NCI-H510A (cell line): ENCODE measurements at regions not wholly inside any gene's neighbourhood (a gene's known extent, or its start where the extent isn't known, plus 50 kb on each side); places are given as distances from the start of the nearest gene placed in this dataset.
"Not testable (repeated sequence)": the region's sequence is repeated elsewhere in the genome, so short reads cannot be mapped to it uniquely, and the experiment has no call there.

Experiments used
- DNase-seq: peaks from one replicate; lab custom pipeline; 2025; lab: John Stamatoyannopoulos, UW

GRCh38 chr5:68803881-68804319, 289.9 kb upstream of the SLC30A5 start:
- DNase-seq, result no peak

DNA sequence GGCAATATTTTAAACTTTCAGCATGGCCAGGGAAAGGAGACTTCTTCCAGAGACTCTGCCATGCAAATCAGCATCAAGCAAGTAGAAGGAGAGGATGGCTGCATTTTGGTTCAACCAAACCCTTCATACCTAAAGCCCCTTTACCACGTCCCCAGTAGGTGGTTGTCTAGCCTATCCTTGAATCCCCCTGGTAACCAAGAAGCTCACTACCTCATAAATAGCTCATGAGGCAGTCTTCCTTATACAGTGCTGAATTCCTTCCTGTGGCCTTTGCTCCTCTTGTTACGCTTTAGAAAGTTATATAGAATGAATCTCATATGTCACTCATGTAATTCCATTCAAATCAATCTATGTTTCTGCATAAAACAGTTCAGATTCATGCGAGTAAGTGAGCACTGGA, 289.5 kb upstream of the SLC30A5 start:
- DNase-seq, result no peak

DNA sequence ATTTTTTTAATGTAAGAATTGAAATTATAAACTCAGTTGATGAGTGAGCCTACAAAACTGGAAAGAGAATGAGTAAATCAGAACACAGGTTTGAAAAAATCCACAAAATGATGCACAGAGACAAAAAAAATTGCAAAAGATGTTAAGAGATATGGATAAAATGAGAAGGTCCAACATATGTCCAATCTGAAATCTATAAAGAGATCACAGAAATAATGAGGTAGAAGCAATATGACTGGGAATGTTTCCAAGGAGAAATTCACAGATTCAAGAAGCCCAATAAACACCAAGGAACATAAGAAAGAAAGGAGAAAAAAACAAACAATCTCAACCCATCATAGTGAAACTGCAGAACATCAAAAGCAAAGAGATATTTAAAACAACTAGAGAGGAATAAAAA, 288.4 kb upstream of the SLC30A5 start:
- no peak for DNase-seq

DNA sequence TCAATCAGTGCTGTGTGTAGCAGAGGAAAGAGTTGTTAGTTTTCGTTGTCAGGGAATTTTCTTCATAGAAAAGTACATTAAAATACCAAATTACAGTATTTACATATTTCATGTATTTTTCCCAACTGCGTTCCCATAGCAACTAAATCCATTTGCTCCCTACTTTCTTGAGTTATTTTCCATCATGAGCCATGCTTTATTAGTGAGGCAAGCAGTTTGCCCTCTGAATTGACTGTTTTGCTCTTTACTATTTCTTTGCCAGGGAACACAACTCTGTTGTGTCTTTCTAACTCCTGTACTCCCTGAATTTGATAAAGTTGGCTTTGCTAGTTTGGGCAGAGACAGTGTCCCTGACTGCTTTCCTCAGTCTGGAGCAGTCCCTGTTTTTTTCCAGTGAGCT, 276.2 kb upstream of the SLC30A5 start:
- DNase-seq, result no peak

GRCh38 chr5:68818057-68818695, 275.6 kb upstream of the SLC30A5 start:
- no peak for DNase-seq

DNA sequence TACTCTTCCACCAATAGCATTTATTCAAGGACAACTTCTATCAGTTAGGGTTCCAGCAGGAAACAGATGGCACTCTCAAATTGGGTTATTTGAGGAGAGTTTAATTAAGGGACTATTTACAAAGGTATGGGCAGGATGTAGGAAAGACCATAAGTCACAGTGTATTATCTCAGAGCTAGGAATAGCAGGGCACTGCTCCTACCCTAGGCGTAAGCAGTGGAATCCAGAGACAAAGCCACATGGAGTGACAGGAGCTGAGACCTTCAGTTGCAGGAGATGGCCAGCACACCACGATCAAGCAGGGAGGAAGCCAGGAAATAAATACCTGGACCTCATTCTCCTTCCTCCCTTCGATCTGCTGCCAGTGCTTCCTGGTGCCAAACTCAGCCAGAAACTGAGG, 274.9 kb upstream of the SLC30A5 start:
- DNase-seq, result no peak

- no peak for DNase-seq
These were observed 272.8 kb upstream of the SLC30A5 start for GRCh38 chr5:68821056-68821455.

DNA sequence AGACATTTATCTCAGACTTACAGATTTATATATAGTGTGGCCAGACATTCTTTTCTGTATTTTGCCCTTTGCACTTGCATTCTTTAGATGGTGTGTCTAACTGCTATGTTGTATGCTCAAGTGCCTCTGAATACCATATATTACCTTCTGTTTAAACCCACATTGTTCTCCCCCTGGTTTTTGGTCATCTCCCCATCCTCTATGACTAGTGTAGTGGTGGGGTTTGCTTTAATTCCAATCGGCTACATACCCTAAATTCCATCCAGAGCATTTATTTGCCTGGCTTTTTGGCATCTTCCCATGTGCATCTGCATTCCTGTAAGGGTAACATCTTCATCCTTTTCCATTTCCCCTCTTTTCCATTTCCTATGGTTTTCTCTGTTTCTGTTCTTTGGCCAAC, 271.0 kb upstream of the SLC30A5 start:
- DNase-seq, result no peak

GRCh38 chr5:68823301-68823700, 270.5 kb upstream of the SLC30A5 start:
- no peak for DNase-seq

GRCh38 chr5:68830377-68830898, 263.4 kb upstream of the SLC30A5 start:
- no peak for DNase-seq

DNA sequence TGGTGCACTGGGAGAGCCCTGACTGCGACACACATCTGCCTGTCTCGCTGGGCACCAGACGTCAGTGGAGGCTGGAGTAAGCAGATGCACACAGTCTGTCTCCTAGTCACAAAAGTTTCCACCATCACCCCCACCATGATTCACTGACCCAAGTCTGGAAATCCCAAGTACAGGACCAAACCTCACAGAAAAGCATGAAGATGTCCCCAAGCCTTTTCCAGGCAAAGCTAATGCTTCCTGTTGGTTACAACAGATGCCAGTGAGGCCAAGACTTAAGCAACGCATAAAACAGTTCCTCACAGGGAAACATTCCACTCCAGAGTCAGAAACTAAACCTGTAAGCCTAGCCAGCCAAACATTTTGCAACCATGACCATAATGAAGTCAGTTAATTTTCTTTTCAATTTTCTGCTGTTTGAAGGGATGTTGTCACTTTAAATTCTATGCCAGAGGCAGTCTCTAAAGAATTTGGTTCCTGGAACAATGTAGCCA, 259.3 kb upstream of the SLC30A5 start:
- no peak for DNase-seq

DNA sequence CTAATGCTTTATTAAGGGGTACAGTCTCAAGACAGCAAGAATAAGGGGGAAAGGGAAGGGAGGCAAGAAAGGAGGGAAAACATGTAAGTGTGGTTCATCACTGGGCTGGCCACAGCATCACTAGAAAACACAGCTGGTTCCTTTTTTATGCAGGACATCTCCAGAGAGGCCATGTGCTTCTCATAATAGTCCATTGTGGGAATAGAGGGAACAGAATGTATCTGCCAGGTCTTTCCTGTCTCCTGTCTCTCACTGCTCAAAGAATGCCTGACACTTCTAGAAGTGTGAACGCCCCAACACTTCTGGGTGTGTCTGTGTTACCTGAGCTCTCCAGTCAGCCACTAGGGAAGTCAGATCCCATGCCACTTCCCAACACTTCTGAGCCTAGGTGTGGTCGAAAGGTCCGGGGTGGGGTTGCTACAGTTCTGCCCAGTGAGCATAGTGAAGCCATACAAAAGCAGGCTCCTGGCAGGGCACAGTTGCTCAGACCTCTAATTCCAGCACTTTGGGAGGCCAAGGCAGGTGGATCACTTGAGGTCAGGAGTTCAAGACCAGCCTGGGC, 255.6 kb upstream of the SLC30A5 start:
- no peak for DNase-seq

- DNase-seq, result no peak
These were observed 254.7 kb upstream of the SLC30A5 start for GRCh38 chr5:68839019-68839552.

DNA sequence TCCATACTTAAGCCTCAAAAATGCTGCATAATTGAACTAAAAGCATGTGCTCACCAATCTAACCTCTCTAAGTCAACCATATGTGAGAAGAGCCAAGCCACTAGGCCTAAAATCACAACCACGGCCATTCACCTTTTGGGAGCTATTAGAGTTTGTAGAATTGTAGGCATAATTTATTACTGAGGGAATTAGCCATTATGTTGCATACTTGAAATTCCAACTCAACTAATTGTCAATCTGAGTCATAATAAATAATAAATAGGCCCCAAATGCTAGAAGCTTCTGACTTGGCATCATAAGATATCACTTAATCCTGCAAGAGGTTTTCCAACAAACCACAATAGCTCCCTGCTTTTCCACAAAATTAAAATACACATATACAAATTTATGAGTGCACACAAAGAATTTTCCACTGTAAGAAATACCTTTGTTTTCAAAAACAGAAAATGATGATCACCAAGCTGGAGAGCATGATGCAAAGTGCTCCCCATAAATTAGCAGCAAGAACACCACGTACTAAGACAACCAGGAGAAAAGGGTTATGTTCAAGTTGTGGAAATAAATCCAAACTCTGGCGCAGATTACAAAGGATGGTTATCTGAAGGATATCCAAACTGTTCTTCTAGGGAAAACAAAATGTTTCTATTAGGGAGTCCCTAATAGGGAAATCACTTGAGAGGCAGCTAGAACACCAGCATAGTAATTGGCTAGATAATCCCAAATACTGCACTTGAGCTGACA, 250.0 kb upstream of the SLC30A5 start:
- no peak for DNase-seq

DNA sequence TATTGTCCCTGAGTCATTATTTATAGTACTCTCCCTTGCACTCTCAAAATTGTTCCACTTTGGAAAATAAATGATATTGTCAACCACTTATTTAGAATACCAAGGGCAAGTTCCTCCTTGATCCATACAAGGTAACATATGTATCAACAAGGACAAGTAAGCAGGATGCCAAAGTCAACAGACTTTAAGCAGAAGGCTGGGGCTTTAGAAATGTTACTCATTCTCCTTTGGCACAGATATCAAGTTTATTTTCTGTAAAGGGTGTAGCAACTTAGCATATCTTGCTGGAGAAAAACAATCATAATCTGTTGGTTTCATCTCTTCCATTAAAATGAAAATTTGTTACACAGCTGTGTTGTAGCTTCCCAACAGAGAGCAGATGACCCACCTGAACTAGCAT, 248.7 kb upstream of the SLC30A5 start:
- no peak for DNase-seq

DNA sequence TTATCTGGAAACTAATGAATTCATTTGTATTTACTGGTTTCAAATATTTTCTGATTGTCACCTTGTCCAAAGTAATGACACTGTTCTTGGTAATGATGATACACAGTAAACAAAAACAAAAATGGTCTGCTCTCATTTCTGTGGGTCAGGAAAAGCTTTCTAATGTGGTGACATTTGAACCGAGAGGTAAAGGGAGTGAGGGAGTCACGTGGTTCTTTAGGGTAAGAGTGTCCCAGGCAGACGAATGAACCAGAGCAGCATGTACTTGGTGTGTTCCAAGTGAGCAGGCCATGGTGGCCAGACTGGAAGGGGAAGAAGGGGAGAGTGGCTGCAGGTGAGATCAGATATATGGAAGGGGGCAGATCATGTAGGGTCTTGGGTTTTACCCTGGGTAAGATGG, 247.0 kb upstream of the SLC30A5 start:
- no peak for DNase-seq

- no peak for DNase-seq
These were observed 245.7 kb upstream of the SLC30A5 start for GRCh38 chr5:68848091-68848490.

- DNase-seq, result no peak
These were observed 244.7 kb upstream of the SLC30A5 start for GRCh38 chr5:68849103-68849502.

DNA sequence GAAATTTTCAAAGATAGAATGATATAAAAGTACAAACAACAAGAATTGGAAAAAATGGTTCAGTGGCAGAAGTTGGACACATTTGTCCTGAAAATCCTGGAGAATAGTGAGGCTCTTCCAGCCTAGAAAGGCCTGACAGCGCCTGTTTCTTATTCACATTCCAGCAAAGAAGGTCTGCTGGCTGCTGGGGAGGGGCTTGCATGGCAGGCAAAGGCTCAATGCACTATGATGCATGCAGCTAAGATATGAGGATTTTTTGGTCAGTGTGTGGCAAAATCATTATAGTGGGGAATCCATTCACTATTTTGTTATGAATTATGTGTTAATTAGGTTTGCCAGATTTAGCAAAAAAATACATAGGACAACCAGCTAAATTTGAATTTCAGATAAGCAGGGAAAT, 243.9 kb upstream of the SLC30A5 start:
- no peak for DNase-seq

- DNase-seq, result no peak
These were observed 232.7 kb upstream of the SLC30A5 start for GRCh38 chr5:68861099-68861498.

- no peak for DNase-seq
These were observed 231.3 kb upstream of the SLC30A5 start for GRCh38 chr5:68862560-68862959.

DNA sequence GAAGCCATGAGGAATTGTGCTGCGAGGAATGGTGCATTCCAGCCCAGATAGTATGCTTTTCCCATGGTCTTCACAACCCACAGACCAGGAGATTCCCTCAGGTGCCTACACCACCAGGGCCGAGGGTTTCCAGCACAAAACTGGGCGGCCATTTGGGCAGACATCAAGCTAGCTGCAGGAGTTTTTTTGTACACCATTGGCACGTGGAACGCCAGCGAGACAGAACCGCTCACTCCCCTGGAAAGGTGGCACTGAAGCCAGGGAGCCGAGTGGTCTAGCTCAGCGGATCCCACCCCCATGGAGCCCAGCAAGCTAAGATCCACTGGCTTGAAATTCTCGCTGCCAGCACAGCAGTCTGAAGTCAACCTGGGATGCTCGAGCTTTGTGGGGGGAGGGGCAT, 228.6 kb upstream of the SLC30A5 start:
- not testable (repeated sequence) for DNase-seq
